Endothelial cell of umbilical vein (primary cell): ENCODE measurements at regions not wholly inside any gene's neighbourhood (a gene's known extent, or its start where the extent isn't known, plus 50 kb on each side); places are given as distances from the start of the nearest gene placed in this dataset.

ENCODE experiments used
- BruUV-seq: library from RNA; stranded (reverse); fragments of 400-500 nt; replicated peaks from 2 replicates; lab custom pipeline; 2021; lab: Mats Ljungman, UMichigan
- CTCF ChIA-PET: fragments of 300-600, 350-600 bp; sonication (Branson Sonifier 250); formaldehyde crosslinking; loops from one replicate; lab custom pipeline; 2021; ENCODE audit warnings: antibody characterized with exemption, inconsistent platforms; lab: Charles Lee
- POLR2A ChIA-PET: fragments of 300-600, 350-600 bp; sonication (Branson Sonifier 250); formaldehyde crosslinking; loops from one replicate; lab custom pipeline; 2021; ENCODE audit warnings: antibody characterized with exemption, inconsistent platforms; lab: Charles Lee
- DNase-seq: peaks from one replicate; pipeline ENCODE4 v3.0.0-alpha.2; 2011; ENCODE audit warnings: low read depth, low spot score
- FAIRE-seq: peaks from 2 replicates; lab custom pipeline; 2011; peaks lifted over from hg19 to GRCh38; lab: Jason Lieb, UNC
- H2AFZ ChIP-seq: 2 replicates; pipeline ENCODE4 v1.6.0; 2012; ENCODE audit warnings: low read depth, low read length, control low read depth, inconsistent platforms
- H3K27ac ChIP-seq: 2 replicates; pipeline ENCODE4 v1.5.1; 2011; ENCODE audit warnings: low read depth, mild to moderate bottlenecking, control low read depth, low read length, moderate library complexity; ENCODE audit not compliant: insufficient read depth
- H3K27me3 ChIP-seq, 2 experiments: 2 replicates each; pipeline versions ENCODE4 v1.6.0 to v1.6.1; 2011; ENCODE audit warnings: low read length in 2 of 2, mixed read lengths in 1 of 2; ENCODE audit not compliant: control insufficient read depth in 2 of 2, insufficient read depth in 2 of 2
- H3K36me3 ChIP-seq, 2 experiments: 2 replicates in 1 of 2; 3 replicates in 1 of 2; pipeline ENCODE4 v1.5.1; 2011; ENCODE audit warnings: low read length in 2 of 2, mild to moderate bottlenecking in 1 of 2, moderate library complexity in 1 of 2; ENCODE audit not compliant: control insufficient read depth in 2 of 2, insufficient read depth in 2 of 2; ENCODE audit errors: extremely low read depth in 1 of 2
- H3K4me1 ChIP-seq: 3 replicates; pipeline ENCODE4 v1.5.1; 2011; ENCODE audit warnings: mild to moderate bottlenecking, low read length; ENCODE audit not compliant: control insufficient read depth, insufficient read depth; ENCODE audit errors: extremely low read depth
- H3K4me2 ChIP-seq: 2 replicates; pipeline ENCODE4 v1.6.1; 2011; ENCODE audit warnings: low read length, control low read depth, mixed read lengths; ENCODE audit not compliant: insufficient read depth
- H3K4me3 ChIP-seq, 3 experiments: fragments of 200-600 bp in 1 of 3; sonication (generic), shearing (Covaris generic) in 1 of 3; replicated peaks in 1 of 3; 2 replicates each; pipeline ENCODE4 v1.5.1; 2011 to 2016; ENCODE audit warnings: control low read depth in 3 of 3, low read length in 3 of 3, mild to moderate bottlenecking in 2 of 3, inconsistent platforms in 1 of 3, low read depth in 1 of 3, moderate library complexity in 1 of 3; ENCODE audit not compliant: insufficient read depth in 1 of 3
- H3K79me2 ChIP-seq: 2 replicates; pipeline ENCODE4 v1.6.0; 2012; ENCODE audit warnings: low read length, inconsistent platforms; ENCODE audit not compliant: control insufficient read depth, insufficient read depth
- H3K9ac ChIP-seq: replicated peaks from 2 replicates; pipeline ENCODE3; 2011; ENCODE audit warnings: low read length, control low read depth; ENCODE audit not compliant: insufficient read depth; ENCODE audit errors: extremely low read depth
- H3K9me1 ChIP-seq: replicated peaks from 3 replicates; pipeline ENCODE4 v1.6.0; 2011; ENCODE audit warnings: mild to moderate bottlenecking, low read length; ENCODE audit not compliant: control insufficient read depth, insufficient read depth; ENCODE audit errors: extremely low read depth
- H3K9me3 ChIP-seq: replicated peaks from 2 replicates; pipeline ENCODE4 v1.5.1; 2012; ENCODE audit warnings: low read length, inconsistent platforms; ENCODE audit not compliant: control insufficient read depth, insufficient read depth
- H4K20me1 ChIP-seq: replicated peaks from 2 replicates; pipeline ENCODE3; 2011; ENCODE audit warnings: mild to moderate bottlenecking, low read length; ENCODE audit not compliant: control insufficient read depth, insufficient read depth; ENCODE audit errors: extremely low read depth
- CTCF ChIP-seq, 2 donors: IDR thresholded peaks; 1 replicate in 1 of 2; 2 replicates in 1 of 2; pipeline ENCODE4 v1.5.1; 2011; ENCODE audit warnings: low read length in 2 of 2, mild to moderate bottlenecking in 2 of 2, moderate library complexity in 2 of 2, control low read depth in 1 of 2, inconsistent platforms in 1 of 2, low read depth in 1 of 2; ENCODE audit not compliant: insufficient read depth in 1 of 2; ENCODE audit errors: extremely low read depth in 1 of 2
- EZH2 ChIP-seq: IDR thresholded peaks from 2 replicates; pipeline ENCODE4 v1.6.1; 2012; ENCODE audit warnings: borderline replicate concordance, low read depth, mild to moderate bottlenecking, moderate library complexity, low read length, inconsistent platforms; ENCODE audit not compliant: severe bottlenecking
- FOS ChIP-seq: IDR thresholded peaks from 2 replicates; pipeline ENCODE4 v1.6.1; 2011; ENCODE audit warnings: mild to moderate bottlenecking, low read length, moderate library complexity, borderline replicate concordance; ENCODE audit not compliant: insufficient read depth
- GATA2 ChIP-seq: IDR thresholded peaks from 2 replicates; pipeline ENCODE4 v1.7.0; 2011; ENCODE audit warnings: low read depth, mild to moderate bottlenecking, moderate library complexity, mixed read lengths, low read length; ENCODE audit not compliant: insufficient read length, insufficient read depth
- JUN ChIP-seq: IDR thresholded peaks from 2 replicates; pipeline ENCODE4 v1.6.1; 2011; ENCODE audit warnings: borderline replicate concordance, low read depth; ENCODE audit not compliant: insufficient read length, insufficient read depth
- MAX ChIP-seq: IDR thresholded peaks from 2 replicates; pipeline ENCODE4 v1.6.1; 2011; ENCODE audit not compliant: insufficient read depth, insufficient read length
- MYC ChIP-seq: IDR thresholded peaks from one replicate; pipeline ENCODE4 v1.6.1; 2011; ENCODE audit warnings: mild to moderate bottlenecking, low read depth, low read length
- POLR2AphosphoS5 ChIP-seq: IDR thresholded peaks from 2 replicates; pipeline ENCODE4 v1.6.1; 2012; ENCODE audit warnings: low read depth, mild to moderate bottlenecking, control low read depth, low read length, moderate library complexity; ENCODE audit not compliant: insufficient read depth
- dilution Hi-C: fragments of 300-500 bp; cut with MboI; formaldehyde crosslinking; loops from one replicate; pipeline ENCODE4 v1.15.0; 2019; ENCODE audit warnings: low sequenced_read_pairs; ENCODE audit not compliant: extremely low pct_ligation_motif_present
- intact Hi-C: fragments of 100-400 bp; cut with micrococcal nuclease; formaldehyde crosslinking; loops from one replicate; pipeline ENCODE4 v1.10.0; 2022

- TF ChIP-seq JUN (no peak), EZH2 (no peak), FOS (no peak), GATA2 (peak; percentile 42), MAX (no peak), CTCF (IDR thresholded peaks at IDR 0.05; ENCODE audit: extremely low read depth in 1 of 2, insufficient read depth in 1 of 2, low read depth in 1 of 2, low read length in 2 of 2) (peak in 1 of 2 donors; percentile 18), MYC (no peak), POLR2AphosphoS5 (no peak)
- Histone ChIP-seq H3K36me3 (no peaks in the 10 kb centered on the region), H3K79me2 (no peaks in the 10 kb centered on the region), H4K20me1 (no peaks in the 10 kb centered on the region), H3K9me1 (no peaks in the 10 kb centered on the region), H3K9ac (no peak overlapping the region), H3K9me3 (no peaks in the 10 kb centered on the region), H2AFZ (no peak overlapping the region), H3K4me3 (no peak overlapping the region), H3K4me2 (no peak overlapping the region), H3K27ac (no peak overlapping the region), H3K4me1 (peaks cover 9% of the 10 kb centered on the region), H3K27me3 (no peaks in the 10 kb centered on the region)
- FAIRE-seq, result peak; percentile 8
- DNase-seq, result peak; percentile 54
- POLR2A ChIA-PET, result no interaction called here
- dilution Hi-C loops, result no loop called here
- no TSS peak for BruUV-seq
- intact Hi-C loops, result loop anchor here (1.0 to 5.0 kb wide), 7 partner anchors 143 to 1044 kb away; partner anchors contain the start of gene NR3C1
- CTCF ChIA-PET, result interaction anchor here (0.6 to 3.7 kb wide), 18 partner anchors 8 to 1047 kb away, joined by 3 to 31 read pairs (median 4); partner anchors contain the start of gene NR3C1
Observed at GRCh38 chr5:143968071-143968878, 156.3 kb downstream of the HMHB1 start.
